Activated naive CD4-positive, alpha-beta T cell treated with anti-CD3 and anti-CD28 coated beads, Interleukin-2, amount 10 ng/mL, durations not matched to agents 7 days and 5 days (primary cell): ENCODE measurements at regions not wholly inside any gene's neighbourhood (a gene's known extent, or its start where the extent isn't known, plus 50 kb on each side); places are given as distances from the start of the nearest gene placed in this dataset.
"Not testable (repeated sequence)": the region's sequence is repeated elsewhere in the genome, so short reads cannot be mapped to it uniquely, and the experiment has no call there.

Experiments used
- CTCF ChIA-PET: fragments of 350-600 bp; sonication (Branson Sonifier 250); formaldehyde crosslinking; loops from one replicate; lab custom pipeline; 2021; ENCODE audit warnings: antibody characterized with exemption; lab: Charles Lee
- DNase-seq: peaks from one replicate; pipeline ENCODE4 v3.0.0-alpha.2; 2020
- H3K27ac Mint-ChIP-seq: one replicate; pipeline ENCODE4 v1.8.0; 2021; ENCODE audit warnings: mild to moderate bottlenecking, moderate library complexity, mixed read lengths
- H3K27me3 Mint-ChIP-seq: one replicate; pipeline ENCODE4 v1.8.0; 2021; ENCODE audit warnings: mild to moderate bottlenecking, mixed read lengths
- H3K36me3 Mint-ChIP-seq: one replicate; pipeline ENCODE4 v1.8.0; 2021; ENCODE audit warnings: mixed read lengths
- H3K4me1 Mint-ChIP-seq: one replicate; pipeline ENCODE4 v1.8.0; 2021; ENCODE audit warnings: mixed read lengths
- H3K4me3 Mint-ChIP-seq: one replicate; pipeline ENCODE4 v1.8.0; 2021; ENCODE audit warnings: mild to moderate bottlenecking, moderate library complexity, mixed read lengths
- H3K9me3 Mint-ChIP-seq: one replicate; pipeline ENCODE4 v1.8.0; 2021; ENCODE audit warnings: mixed read lengths

GRCh38 chr17:14590459-14591250 is 289.8 kb downstream of the HS3ST3B1 start:
- Mint-ChIP-seq H3K9me3 (no peaks in the 10 kb centered on the region), H3K36me3 (no peaks in the 10 kb centered on the region), H3K4me3 (no peak overlapping the region), H3K27me3 (peaks cover 7% of the 10 kb centered on the region), H3K4me1 (no peaks in the 10 kb centered on the region), H3K27ac (no peak overlapping the region)
- no peak for DNase-seq
- CTCF ChIA-PET = no interaction called here

GRCh38 chr17:14585099-14585498 is 284.2 kb downstream of the HS3ST3B1 start:
- Mint-ChIP-seq H3K4me1 (no peaks in the 10 kb centered on the region), H3K36me3 (no peaks in the 10 kb centered on the region), H3K4me3 (no peak overlapping the region), H3K27ac (no peak overlapping the region), H3K27me3 (no peaks in the 10 kb centered on the region), H3K9me3 (no peaks in the 10 kb centered on the region)
- DNase-seq = no peak
- CTCF ChIA-PET = no interaction called here

GRCh38 chr17:14582996-14583395 is 282.1 kb downstream of the HS3ST3B1 start:
- no peaks in the 10 kb centered on the region for H3K9me3 Mint-ChIP-seq
- H3K27ac Mint-ChIP-seq = no peak overlapping the region
- no peaks in the 10 kb centered on the region for H3K27me3 Mint-ChIP-seq
- H3K4me3 Mint-ChIP-seq = no peak overlapping the region
- no peak for DNase-seq
- H3K36me3 Mint-ChIP-seq = no peaks in the 10 kb centered on the region
- CTCF ChIA-PET = no interaction called here
- H3K4me1 Mint-ChIP-seq = no peaks in the 10 kb centered on the region

- Mint-ChIP-seq H3K27ac (no peak overlapping the region), H3K9me3 (no peaks in the 10 kb centered on the region), H3K4me3 (no peak overlapping the region), H3K4me1 (no peaks in the 10 kb centered on the region), H3K27me3 (no peaks in the 10 kb centered on the region), H3K36me3 (no peaks in the 10 kb centered on the region)
- CTCF ChIA-PET = interaction anchor here (1.1 kb wide), 1 partner anchor 105 kb away, joined by 3 read pairs; no protein-coding TSS in a partner anchor
- no peak for DNase-seq
Measured at GRCh38 chr17:14581186-14581830, 280.4 kb downstream of the HS3ST3B1 start.

- no peak overlapping the region for H3K4me3 Mint-ChIP-seq
- no peaks in the 10 kb centered on the region for H3K36me3 Mint-ChIP-seq
- CTCF ChIA-PET = no interaction called here
- no peaks in the 10 kb centered on the region for H3K9me3 Mint-ChIP-seq
- no peak overlapping the region for H3K27ac Mint-ChIP-seq
- H3K27me3 Mint-ChIP-seq = no peaks in the 10 kb centered on the region
- DNase-seq = no peak
- H3K4me1 Mint-ChIP-seq = no peaks in the 10 kb centered on the region
Measured at GRCh38 chr17:14580499-14580898, 279.6 kb downstream of the HS3ST3B1 start.

- no peaks in the 10 kb centered on the region for H3K36me3 Mint-ChIP-seq
- no peaks in the 10 kb centered on the region for H3K4me1 Mint-ChIP-seq
- H3K27ac Mint-ChIP-seq = no peak overlapping the region
- no peak for DNase-seq
- no peak overlapping the region for H3K4me3 Mint-ChIP-seq
- no peaks in the 10 kb centered on the region for H3K27me3 Mint-ChIP-seq
- no peaks in the 10 kb centered on the region for H3K9me3 Mint-ChIP-seq
- CTCF ChIA-PET = no interaction called here
Measured at GRCh38 chr17:14579716-14580115, 278.8 kb downstream of the HS3ST3B1 start.

GRCh38 chr17:14575471-14575953 is 274.6 kb downstream of the HS3ST3B1 start:
- H3K4me1 Mint-ChIP-seq = no peaks in the 10 kb centered on the region
- H3K27me3 Mint-ChIP-seq = no peaks in the 10 kb centered on the region
- no peaks in the 10 kb centered on the region for H3K36me3 Mint-ChIP-seq
- DNase-seq = no peak
- peaks cover 2% of the 10 kb centered on the region for H3K9me3 Mint-ChIP-seq
- H3K27ac Mint-ChIP-seq = no peak overlapping the region
- H3K4me3 Mint-ChIP-seq = no peak overlapping the region
- CTCF ChIA-PET = no interaction called here

GRCh38 chr17:14560325-14560724 is 259.4 kb downstream of the HS3ST3B1 start:
- H3K27ac Mint-ChIP-seq, H3K36me3 Mint-ChIP-seq, CTCF ChIA-PET, H3K4me1 Mint-ChIP-seq, DNase-seq, H3K4me3 Mint-ChIP-seq, H3K27me3 Mint-ChIP-seq, H3K9me3 Mint-ChIP-seq: not testable (repeated sequence)

GRCh38 chr17:14559264-14560119 is 258.6 kb downstream of the HS3ST3B1 start:
- H3K27me3 Mint-ChIP-seq = no peaks in the 10 kb centered on the region
- CTCF ChIA-PET = no interaction called here
- no peak overlapping the region for H3K4me3 Mint-ChIP-seq
- peaks cover 3% of the 10 kb centered on the region for H3K4me1 Mint-ChIP-seq
- H3K9me3 Mint-ChIP-seq = no peaks in the 10 kb centered on the region
- DNase-seq = no peak
- no peaks in the 10 kb centered on the region for H3K36me3 Mint-ChIP-seq
- H3K27ac Mint-ChIP-seq = no peak overlapping the region

- H3K27me3 Mint-ChIP-seq = no peaks in the 10 kb centered on the region
- CTCF ChIA-PET = no interaction called here
- H3K4me3 Mint-ChIP-seq = no peak overlapping the region
- peaks cover 3% of the 10 kb centered on the region for H3K4me1 Mint-ChIP-seq
- DNase-seq = no peak
- no peaks in the 10 kb centered on the region for H3K9me3 Mint-ChIP-seq
- no peak overlapping the region for H3K27ac Mint-ChIP-seq
- no peaks in the 10 kb centered on the region for H3K36me3 Mint-ChIP-seq
Measured at GRCh38 chr17:14557480-14557879, 256.6 kb downstream of the HS3ST3B1 start.

GRCh38 chr17:14553847-14554246 is 253.0 kb downstream of the HS3ST3B1 start:
- DNase-seq = no peak
- Mint-ChIP-seq H3K4me1 (no peaks in the 10 kb centered on the region), H3K36me3 (no peaks in the 10 kb centered on the region), H3K4me3 (no peak overlapping the region), H3K27ac (no peak overlapping the region), H3K9me3 (no peaks in the 10 kb centered on the region), H3K27me3 (no peaks in the 10 kb centered on the region)
- CTCF ChIA-PET = no interaction called here

GRCh38 chr17:14552306-14552705 is 251.4 kb downstream of the HS3ST3B1 start:
- Mint-ChIP-seq H3K9me3 (no peaks in the 10 kb centered on the region), H3K4me1 (no peaks in the 10 kb centered on the region), H3K4me3 (no peak overlapping the region), H3K27ac (no peak overlapping the region), H3K27me3 (no peaks in the 10 kb centered on the region), H3K36me3 (no peaks in the 10 kb centered on the region)
- DNase-seq = no peak
- CTCF ChIA-PET = interaction anchor here (1.1 kb wide), 1 partner anchor 25 kb away, joined by 3 read pairs; no protein-coding TSS in a partner anchor

GRCh38 chr17:14547556-14547955 is 246.7 kb downstream of the HS3ST3B1 start:
- H3K4me3 Mint-ChIP-seq = no peak overlapping the region
- no peaks in the 10 kb centered on the region for H3K9me3 Mint-ChIP-seq
- no peak for DNase-seq
- no peaks in the 10 kb centered on the region for H3K36me3 Mint-ChIP-seq
- CTCF ChIA-PET = no interaction called here
- H3K4me1 Mint-ChIP-seq = peaks cover 7% of the 10 kb centered on the region
- H3K27me3 Mint-ChIP-seq = no peaks in the 10 kb centered on the region
- no peak overlapping the region for H3K27ac Mint-ChIP-seq

- Mint-ChIP-seq H3K27me3 (no peaks in the 10 kb centered on the region), H3K36me3 (no peaks in the 10 kb centered on the region), H3K9me3 (no peaks in the 10 kb centered on the region), H3K4me1 (peaks cover 7% of the 10 kb centered on the region), H3K27ac (no peak overlapping the region), H3K4me3 (no peak overlapping the region)
- CTCF ChIA-PET = no interaction called here
- no peak for DNase-seq
Measured at GRCh38 chr17:14547016-14547415, 246.1 kb downstream of the HS3ST3B1 start.
